ENCODE measurements at regions not wholly inside any gene's neighbourhood (a gene's known extent, or its start where the extent isn't known, plus 50 kb on each side); places are given as distances from the start of the nearest gene placed in this dataset.

DNA sequence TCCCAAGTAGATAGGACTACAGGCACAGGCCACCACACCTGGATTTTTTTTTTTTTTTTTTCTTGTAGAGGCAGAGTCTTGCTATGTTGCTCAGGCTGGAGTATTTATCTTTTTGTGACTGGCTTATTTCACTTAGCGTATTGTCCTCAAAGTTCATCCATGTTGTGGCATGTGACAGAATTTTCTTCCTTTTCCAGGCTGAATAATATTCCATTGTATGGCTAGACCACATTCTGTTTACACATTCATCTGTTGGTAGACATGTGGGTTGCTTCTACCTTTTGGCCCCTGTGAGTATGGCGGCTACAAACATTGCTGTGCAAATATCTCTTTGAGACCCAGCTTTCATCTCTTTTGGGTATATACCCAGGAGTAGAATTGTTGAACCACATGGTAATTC is 160.2 kb upstream of the SMAD3 start:
- DNase-seq (ENCODE audit: low read depth in 2 of 2), result no peak

GRCh38 chr15:66905954-66906353 is 159.4 kb upstream of the SMAD3 start:
- DNase-seq (ENCODE audit: low read depth in 2 of 2), result no peak

- DNase-seq (ENCODE audit: low read depth in 2 of 2), result no peak
These were observed 158.5 kb upstream of the SMAD3 start for GRCh38 chr15:66906668-66907614.

GRCh38 chr15:66907826-66908743 is 157.3 kb upstream of the SMAD3 start:
- no peak for DNase-seq (ENCODE audit: low read depth in 2 of 2)

GRCh38 chr15:66908744-66909095 is 156.7 kb upstream of the SMAD3 start:
- DNase-seq (ENCODE audit: low read depth in 2 of 2), result no peak

GRCh38 chr15:66909381-66909890 is 156.0 kb upstream of the SMAD3 start:
- DNase-seq (ENCODE audit: low read depth in 2 of 2), result no peak

DNA sequence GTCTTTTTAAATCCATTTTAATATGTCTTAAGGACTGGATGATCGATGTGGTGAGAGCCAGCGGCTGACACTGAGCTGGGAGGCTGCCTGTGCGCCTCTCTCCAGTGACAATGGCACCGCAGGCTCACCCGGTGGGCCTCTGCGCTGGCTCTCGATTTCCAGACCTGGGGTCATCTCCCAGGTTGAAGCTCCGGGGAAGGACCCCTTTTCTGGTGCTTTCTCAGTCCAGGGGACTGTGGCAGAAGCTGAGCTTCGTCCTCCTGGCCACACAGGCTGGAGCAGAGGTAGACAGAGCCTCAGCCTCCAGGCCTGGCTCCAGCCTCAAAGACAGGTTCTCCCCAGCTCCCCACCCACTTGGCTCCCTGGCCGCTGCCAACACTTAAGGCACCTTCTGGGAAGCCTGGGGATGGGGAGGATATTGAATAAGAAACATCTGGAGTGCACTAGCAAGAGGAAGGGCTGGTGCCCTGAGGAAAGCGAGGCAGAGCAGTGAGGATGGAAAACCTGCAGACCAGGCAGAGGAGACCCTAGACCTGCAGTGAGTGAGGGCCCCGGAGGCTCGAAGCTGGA is 154.2 kb upstream of the SMAD3 start:
- DNase-seq (ENCODE audit: low read depth in 2 of 2), result no peak

- DNase-seq (ENCODE audit: low read depth in 2 of 2), result no peak
These were observed 153.4 kb upstream of the SMAD3 start for GRCh38 chr15:66912001-66912400.

DNA sequence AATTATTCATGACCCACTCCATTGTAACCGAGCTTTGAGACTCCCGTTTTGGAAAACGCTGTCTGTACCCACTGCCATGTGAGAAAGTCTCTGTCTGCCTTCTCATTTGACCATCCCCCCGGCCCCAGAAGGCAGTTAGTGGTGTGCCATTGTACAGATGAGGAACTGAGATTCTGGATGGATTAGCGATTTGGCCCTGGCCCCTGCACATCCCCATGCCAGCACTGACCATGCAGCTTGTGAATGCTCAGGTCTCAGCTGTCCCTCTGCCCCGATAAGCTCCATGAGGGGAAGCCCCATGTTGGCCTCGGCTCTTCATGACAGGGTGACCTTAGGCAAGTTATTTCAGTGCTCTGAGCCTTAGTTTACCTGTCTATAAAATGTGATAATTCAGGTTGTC is 153.0 kb upstream of the SMAD3 start:
- no peak for DNase-seq (ENCODE audit: low read depth in 2 of 2)

DNA sequence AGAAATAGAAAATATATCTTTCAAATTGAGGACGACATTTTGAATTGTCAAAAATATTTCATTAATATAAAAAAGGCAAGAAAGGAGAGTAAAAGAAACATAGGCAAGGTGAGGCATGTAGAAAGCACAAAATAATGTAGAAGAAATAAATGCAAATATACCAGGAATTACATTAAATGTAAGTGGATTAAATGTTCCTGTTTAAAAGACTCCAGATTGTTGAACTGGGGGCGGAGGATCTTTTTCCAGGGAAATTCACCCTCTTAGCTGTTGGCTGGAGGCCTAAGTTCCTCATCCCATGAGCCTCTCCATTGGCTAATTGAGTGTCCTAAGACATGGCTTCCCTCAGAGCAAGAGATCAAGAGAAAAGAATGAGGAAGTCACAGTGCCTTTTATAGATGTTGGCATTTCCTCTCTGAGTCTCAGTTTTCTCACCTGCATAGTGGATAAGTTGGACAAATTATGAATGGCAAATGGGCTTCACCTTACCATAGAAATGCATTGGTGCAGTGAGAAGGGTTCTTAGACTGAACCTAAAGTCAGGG is 147.4 kb upstream of the SMAD3 start:
- no peak for DNase-seq (ENCODE audit: low read depth in 2 of 2)

GRCh38 chr15:66919421-66919820 is 146.0 kb upstream of the SMAD3 start:
- no peak for DNase-seq (ENCODE audit: low read depth in 2 of 2)

GRCh38 chr15:66921319-66921915 is 144.0 kb upstream of the SMAD3 start:
- DNase-seq (ENCODE audit: low read depth in 2 of 2), result no peak

- DNase-seq (ENCODE audit: low read depth in 2 of 2), result no peak
These were observed 142.8 kb upstream of the SMAD3 start for GRCh38 chr15:66922608-66923007.

DNA sequence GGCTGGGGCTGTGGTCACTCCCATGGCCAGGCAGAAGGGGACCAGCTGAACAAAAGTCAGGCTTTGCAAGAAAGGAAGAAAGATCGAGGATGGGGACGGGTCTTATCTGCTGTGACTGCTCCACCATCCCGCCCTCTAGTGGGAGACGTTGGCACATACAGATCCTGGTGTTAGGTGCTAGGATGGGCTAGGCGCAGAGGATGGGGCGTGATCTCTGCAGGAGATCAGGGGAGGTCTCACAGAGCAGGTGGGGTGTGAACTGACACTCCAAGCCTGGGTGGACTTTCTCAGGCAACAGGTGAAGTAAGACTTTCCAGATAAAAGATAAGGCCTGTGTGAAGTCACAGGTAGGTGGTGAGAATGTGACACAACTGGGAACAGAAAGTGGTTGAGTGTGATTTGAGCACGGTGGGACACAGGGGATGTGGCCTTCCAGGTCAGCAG is 141.9 kb upstream of the SMAD3 start:
- no peak for DNase-seq (ENCODE audit: low read depth in 2 of 2)

GRCh38 chr15:66924889-66925288 is 140.5 kb upstream of the SMAD3 start:
- DNase-seq (ENCODE audit: low read depth in 2 of 2), result no peak

DNA sequence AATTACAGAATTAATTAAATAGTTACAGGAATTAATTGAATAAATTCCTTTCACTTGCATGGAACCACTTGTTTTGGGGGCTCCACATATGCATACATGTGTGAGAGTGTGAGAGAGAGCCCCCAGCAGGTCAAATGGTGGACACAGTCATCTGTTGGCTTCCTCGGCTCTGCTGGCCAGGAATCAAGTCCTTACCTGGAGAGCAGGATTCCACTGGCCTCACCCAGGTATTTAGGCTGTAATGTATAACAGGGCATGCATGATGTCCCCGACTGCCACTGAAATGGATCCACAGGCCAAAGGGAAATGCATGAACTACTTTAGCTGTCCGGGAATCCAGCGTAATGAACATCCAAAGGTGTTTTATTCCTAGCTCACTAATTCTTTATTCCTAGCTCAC is 139.7 kb upstream of the SMAD3 start:
- DNase-seq (ENCODE audit: low read depth in 2 of 2), result no peak

DNA sequence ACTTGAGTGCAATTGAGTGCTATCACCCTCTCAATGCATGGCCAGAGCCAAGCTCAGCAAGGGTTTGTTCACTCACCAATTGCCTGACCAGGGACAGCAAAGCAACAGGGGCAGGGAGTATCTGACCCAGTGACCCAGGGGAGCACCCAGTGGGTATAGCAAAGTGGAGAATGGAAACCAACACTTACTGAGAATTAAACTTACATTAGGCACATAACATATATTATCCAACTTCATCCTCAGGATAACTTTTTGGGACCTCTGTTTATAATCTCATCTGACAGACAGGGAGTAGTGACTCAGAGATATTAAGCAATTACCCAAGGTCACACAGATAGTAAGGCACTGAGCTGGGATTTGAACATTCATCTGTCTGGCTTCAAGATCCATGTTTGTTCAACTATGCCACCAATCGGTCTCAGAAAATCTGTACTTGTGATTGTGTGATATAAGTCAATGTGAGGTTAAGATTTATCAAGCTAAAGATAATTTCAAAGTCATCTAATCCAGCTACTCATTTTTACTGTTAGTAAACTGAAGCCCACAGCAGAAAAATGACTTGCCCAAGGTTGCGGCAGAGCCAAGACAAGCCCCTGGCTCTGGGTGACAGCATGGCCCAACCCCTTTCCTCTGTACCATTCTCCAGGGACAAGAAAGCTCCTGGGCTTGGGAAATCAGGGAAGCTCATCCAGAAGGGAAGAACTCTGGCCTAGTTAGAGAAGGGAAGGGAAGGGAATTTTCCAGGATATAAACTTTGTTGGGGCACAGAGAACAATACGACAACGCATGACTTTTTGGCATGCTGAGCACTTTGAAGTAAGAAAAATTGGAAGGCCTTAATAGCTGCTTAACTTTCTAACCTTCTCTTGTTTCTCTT is 138.0 kb upstream of the SMAD3 start:
- DNase-seq (ENCODE audit: low read depth in 2 of 2), result no peak

- DNase-seq (ENCODE audit: low read depth in 2 of 2), result no peak
These were observed 137.3 kb upstream of the SMAD3 start for GRCh38 chr15:66928101-66928500.

- no peak for DNase-seq (ENCODE audit: low read depth in 2 of 2)
These were observed 136.6 kb upstream of the SMAD3 start for GRCh38 chr15:66928784-66929183.

DNA sequence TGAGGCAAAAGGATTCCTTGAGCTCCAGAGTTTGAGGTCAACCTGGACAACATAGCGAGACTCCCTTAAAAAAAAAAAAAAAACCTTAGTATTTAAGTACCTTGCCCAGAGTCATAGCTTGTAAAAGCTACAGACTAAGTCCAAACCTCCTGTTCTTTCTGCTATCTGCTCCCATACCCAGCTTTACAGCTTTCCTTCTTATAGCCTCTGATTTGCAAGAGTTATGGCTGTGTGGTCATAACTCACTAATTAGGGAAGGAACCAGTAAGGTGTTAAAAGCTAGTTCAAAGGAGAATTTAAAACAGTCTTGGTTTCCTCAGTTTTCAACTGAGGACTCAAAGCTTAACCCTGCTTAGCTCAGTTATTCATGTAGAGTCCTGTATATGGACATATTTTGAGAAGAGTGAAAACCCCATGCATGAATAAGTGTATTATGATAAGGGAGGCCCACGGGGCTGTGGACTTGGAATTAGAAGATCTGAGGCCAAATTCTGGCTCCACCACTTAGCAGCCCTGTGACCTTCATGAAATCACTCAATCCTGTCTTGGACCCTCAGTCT is 135.5 kb upstream of the SMAD3 start:
- DNase-seq (ENCODE audit: low read depth in 2 of 2), result no peak
